HepG2 (cell line): ENCODE measurements at regions not wholly inside any gene's neighbourhood (a gene's known extent, or its start where the extent isn't known, plus 50 kb on each side); places are given as distances from the start of the nearest gene placed in this dataset.

Source experiments
- ATAC-seq: fragments of 200-7000 bp; cut with Tn5 transposase; 3 replicates; pipeline ENCODE4 v1.9.1; 2020; ENCODE audit warnings: mild to moderate bottlenecking, moderate library complexity
- BruUV-seq: library from RNA; stranded (reverse); fragments of 400-500 nt; replicated peaks from 2 replicates; lab custom pipeline; 2021; lab: Mats Ljungman, UMichigan
- CTCF ChIA-PET: fragments of 300-600 bp; formaldehyde crosslinking; extraction: SDS; loops from one replicate; lab custom pipeline; 2021; ENCODE audit warnings: low total read pairs, inconsistent platforms, low intra/inter-chr PET ratio; lab: Yijun Ruan, JAX
- POLR2A ChIA-PET: fragments of 350-600 bp; sonication (Branson Sonifier 250); formaldehyde crosslinking; loops from one replicate; lab custom pipeline; 2020; ENCODE audit warnings: antibody characterized with exemption, inconsistent platforms; lab: Yijun Ruan, JAX
- DNase-seq: peaks from one replicate; pipeline ENCODE4 v3.0.0-alpha.2; 2015; ENCODE audit warnings: low spot score
- FAIRE-seq: peaks from 3 replicates; lab custom pipeline; 2011; peaks lifted over from hg19 to GRCh38; lab: Jason Lieb, UNC
- H2AFZ ChIP-seq: one replicate; pipeline ENCODE4 v1.6.1; 2011; ENCODE audit warnings: low read length, inconsistent platforms
- H3K27ac ChIP-seq: fragments of 300-600 bp; 3 replicates; pipeline ENCODE4 v1.8.0; 2011; ENCODE audit warnings: mixed run types, mild to moderate bottlenecking, mixed read lengths, low read length, inconsistent platforms; ENCODE audit not compliant: insufficient read depth; ENCODE audit errors: extremely low read length
- H3K27me3 ChIP-seq, 2 experiments: fragments of 200-600 bp in 1 of 2; 2 replicates in 1 of 2; 3 replicates in 1 of 2; pipeline versions ENCODE4 v1.6.0 to v1.8.0; 2011; ENCODE audit warnings: low read length in 2 of 2, mild to moderate bottlenecking in 2 of 2, moderate library complexity in 2 of 2, inconsistent platforms in 1 of 2; ENCODE audit not compliant: insufficient read depth in 2 of 2, control insufficient read depth in 1 of 2
- H3K36me3 ChIP-seq, 2 experiments: fragments of 200-600 bp in 1 of 2; replicated peaks in 1 of 2; 2 replicates in 1 of 2; 3 replicates in 1 of 2; pipeline versions ENCODE4 v1.5.1 to v1.8.0; 2011; ENCODE audit warnings: low read length in 2 of 2, inconsistent platforms in 1 of 2; ENCODE audit not compliant: insufficient read depth in 2 of 2, control insufficient read depth in 1 of 2
- H3K4me1 ChIP-seq: 2 replicates; pipeline ENCODE4 v1.5.1; 2012; ENCODE audit warnings: low read length, inconsistent platforms; ENCODE audit not compliant: insufficient read depth
- H3K4me2 ChIP-seq: 2 replicates; pipeline ENCODE4 v1.6.0; 2011; ENCODE audit warnings: low read depth, low read length, inconsistent platforms
- H3K4me3 ChIP-seq, 3 experiments: fragments of 200-600 bp in 1 of 3; sonication (generic), shearing (Covaris generic) in 1 of 3; replicated peaks in 1 of 3; 2 replicates each; pipeline ENCODE4 v1.5.1; 2011 to 2016; ENCODE audit warnings: low read length in 3 of 3, inconsistent platforms in 2 of 3, low read depth in 2 of 3, mild to moderate bottlenecking in 2 of 3, control low read depth in 1 of 3, mixed read lengths in 1 of 3; ENCODE audit not compliant: insufficient read depth in 1 of 3
- H3K79me2 ChIP-seq: one replicate; pipeline ENCODE4 v1.6.1; 2011; ENCODE audit warnings: low read length, inconsistent platforms; ENCODE audit not compliant: insufficient read depth
- H3K9ac ChIP-seq: 2 replicates; pipeline ENCODE4 v1.6.0; 2011; ENCODE audit warnings: mild to moderate bottlenecking, low read depth, low read length, inconsistent platforms; ENCODE audit not compliant: insufficient read depth
- H3K9me3 ChIP-seq: 2 replicates; pipeline ENCODE4 v1.5.1; 2012; ENCODE audit warnings: mild to moderate bottlenecking, low read length
- H4K20me1 ChIP-seq: 2 replicates; pipeline ENCODE4 v1.6.0; 2011; ENCODE audit warnings: inconsistent platforms, mild to moderate bottlenecking, low read length, moderate library complexity; ENCODE audit not compliant: insufficient read depth
- CBX5 ChIP-seq: sonication (generic); formaldehyde crosslinking; IDR thresholded peaks from 2 replicates; pipeline ENCODE4 v1.4.0; 2020; ENCODE audit warnings: missing genetic modification reagents, borderline replicate concordance
- ESRRA ChIP-seq: sonication (generic); formaldehyde crosslinking; IDR thresholded peaks from 2 replicates; pipeline ENCODE4 v1.5.1; 2020; ENCODE audit warnings: mild to moderate bottlenecking, low read depth, missing genetic modification reagents
- HNF4G ChIP-seq, 2 experiments: sonication (generic) in 1 of 2; formaldehyde crosslinking in 1 of 2; IDR thresholded peaks; 2 replicates each; pipeline versions ENCODE4 v1.4.0 to v1.6.1; 2011 to 2020; ENCODE audit warnings: borderline replicate concordance in 2 of 2, low read depth in 2 of 2, mild to moderate bottlenecking in 2 of 2, low read length in 1 of 2, missing genetic modification reagents in 1 of 2, moderate library complexity in 1 of 2
- KLF6 ChIP-seq: IDR thresholded peaks from 2 replicates; pipeline ENCODE4 v1.8.0; 2016; ENCODE audit warnings: missing biosample characterization, missing genetic modification reagents
- LCORL ChIP-seq, 2 experiments: fragments of 450-650 bp in 1 of 2; sonication (generic) in 1 of 2; formaldehyde crosslinking in 1 of 2; IDR thresholded peaks; 2 replicates each; pipeline versions ENCODE4 v1.5.0 to v1.6.1; 2017 to 2020; ENCODE audit warnings: antibody characterized with exemption in 1 of 2, missing genetic modification reagents in 1 of 2
- MIXL1 ChIP-seq: IDR thresholded peaks from 2 replicates; pipeline ENCODE4 v1.6.1; 2016
- POLR2G ChIP-seq: fragments of 200-400 bp; formaldehyde crosslinking; IDR thresholded peaks from 2 replicates; pipeline ENCODE4 v1.6.1; 2018; ENCODE audit warnings: mild to moderate bottlenecking, low read depth, low read length, moderate library complexity
- SAP130 ChIP-seq: IDR thresholded peaks from 2 replicates; pipeline ENCODE4 v1.6.1; 2016; ENCODE audit warnings: low read depth
- SATB2 ChIP-seq: sonication (generic); formaldehyde crosslinking; IDR thresholded peaks from 2 replicates; pipeline ENCODE4 v1.5.0; 2020; ENCODE audit warnings: missing genetic modification reagents
- STAT5B ChIP-seq: sonication (generic); formaldehyde crosslinking; IDR thresholded peaks from 2 replicates; pipeline ENCODE4 v1.4.0; 2020; ENCODE audit warnings: missing genetic modification reagents
- ZFP91 ChIP-seq: sonication (generic); formaldehyde crosslinking; IDR thresholded peaks from 2 replicates; pipeline ENCODE4 v1.9.0; 2022; ENCODE audit warnings: missing genetic modification reagents, mild to moderate bottlenecking, borderline replicate concordance
- ZNF160 ChIP-seq: sonication (generic); formaldehyde crosslinking; IDR thresholded peaks from 2 replicates; pipeline ENCODE4 v1.8.0; 2022; ENCODE audit warnings: mild to moderate bottlenecking, inconsistent platforms, missing genetic modification reagents
- ZNF354B ChIP-seq: sonication (generic); formaldehyde crosslinking; IDR thresholded peaks from 2 replicates; pipeline ENCODE4 v1.8.0; 2022; ENCODE audit warnings: mild to moderate bottlenecking, missing genetic modification reagents
- ZNF446 ChIP-seq: sonication (generic); formaldehyde crosslinking; IDR thresholded peaks from 2 replicates; pipeline ENCODE4 v1.5.0; 2020; ENCODE audit warnings: mild to moderate bottlenecking, missing genetic modification reagents
- ZNF773 ChIP-seq: sonication (generic); formaldehyde crosslinking; IDR thresholded peaks from 2 replicates; pipeline ENCODE4 v1.4.0; 2020; ENCODE audit warnings: missing genetic modification reagents, borderline replicate concordance
- WGBS: methylation state at CpG from one replicate; pipeline ENCODE4 v1.1.6; 2017; ENCODE audit warnings: low lambda C conversion rate; 5-methylcytosine and 5-hydroxymethylcytosine counted together
- in situ Hi-C: cut with HindIII; loops from 2 replicates; pipeline ENCODE4 v1.10.0; 2017; ENCODE audit warnings: low pct_unique_long_range_greater_than_20kb; ENCODE audit not compliant: extremely low pct_ligation_motif_present
- intact Hi-C: fragments of 100-400 bp; cut with micrococcal nuclease; formaldehyde crosslinking; loops from one replicate; pipeline ENCODE4 v1.10.0; 2022; ENCODE audit not compliant: unreplicated experiment

- POLR2A ChIA-PET, result no interaction called here
Measured at GRCh38 chr13:40143106-40143505, 487.6 kb downstream of the COG6 start.

DNA sequence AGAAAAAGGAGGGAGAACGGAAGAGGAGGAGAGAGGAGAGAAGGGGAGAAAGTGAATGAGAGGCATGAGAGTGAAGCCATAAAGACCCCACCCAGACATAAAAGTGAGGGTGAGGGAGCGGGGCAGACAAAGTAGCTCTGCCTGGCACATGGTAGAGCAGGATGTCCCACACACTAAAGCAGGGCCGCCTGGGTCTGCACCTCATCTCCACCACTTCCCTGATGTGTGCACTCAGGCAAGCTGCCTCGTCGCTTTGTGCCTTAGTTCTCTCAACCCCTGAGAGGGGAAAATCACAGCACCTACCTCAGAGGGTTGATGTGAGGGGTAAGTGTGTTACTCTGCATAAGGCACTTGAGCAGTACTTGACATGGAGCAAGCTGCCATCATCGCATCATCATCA is 488.1 kb downstream of the COG6 start:
- in situ Hi-C loops, result no loop called here
- TF ChIP-seq MIXL1 (CRISPR knock-in tag), result no peak
- TF ChIP-seq LCORL (IDR thresholded peaks at IDR 0.05), result no peak
- no peak for TF ChIP-seq LCORL (CRISPR knock-in tag; IDR thresholded peaks at IDR 0.05)
- TF ChIP-seq SAP130 (CRISPR knock-in tag), result no peak
- TF ChIP-seq, all 625 proteins: peak for 0
- H3K9me3 ChIP-seq, result no peaks in the 10 kb centered on the region
- H3K79me2 ChIP-seq, result no peaks in the 10 kb centered on the region
- DNase-seq, result no peak
- no peaks in the 10 kb centered on the region for H3K36me3 ChIP-seq
- 68% methylated on average over 4 of the region's 6 CpGs for WGBS
- intact Hi-C loops, result no loop called here
- H3K4me1 ChIP-seq, result no peaks in the 10 kb centered on the region
- no TSS peak for BruUV-seq
- H3K4me2 ChIP-seq, result no peak overlapping the region
- no peak overlapping the region for H3K27ac ChIP-seq
- H2AFZ ChIP-seq, result no peak overlapping the region
- peaks cover 0 to 18% of the 10 kb centered on the region in 2 experiments; a peak in 3 of 5 replicates for H3K27me3 ChIP-seq
- H4K20me1 ChIP-seq, result no peaks in the 10 kb centered on the region
- ChIA-PET POLR2A (no interaction called here), CTCF (no interaction called here)
- ATAC-seq, result no peak
- FAIRE-seq, result no peak
- no peak overlapping the region for H3K9ac ChIP-seq
- H3K4me3 ChIP-seq, result no peak overlapping the region

More at GRCh38 chr13:40143106-40143505, 487.6 kb downstream of the COG6 start:
- BruUV-seq, result no TSS peak
- no peak for FAIRE-seq
- H3K79me2 ChIP-seq, result no peaks in the 10 kb centered on the region
- no peaks in the 10 kb centered on the region for H3K36me3 ChIP-seq
- no peak overlapping the region for H2AFZ ChIP-seq
- no peak overlapping the region for H3K27ac ChIP-seq
- CTCF ChIA-PET, result no interaction called here
- in situ Hi-C loops (no loop called here), intact Hi-C loops (no loop called here)
- no peak overlapping the region for H3K4me2 ChIP-seq
- no peak overlapping the region for H3K9ac ChIP-seq
- WGBS, result 52% methylated on average over 5 of the region's 5 CpGs
- no peak for DNase-seq
- peaks cover 0 to 19% of the 10 kb centered on the region in 2 experiments; a peak in 3 of 5 replicates for H3K27me3 ChIP-seq
- H3K4me3 ChIP-seq, result no peak overlapping the region
- no peak for TF ChIP-seq KLF6
- TF ChIP-seq STAT5B (CRISPR knock-in tag), result no peak
- TF ChIP-seq HNF4G (IDR thresholded peaks at IDR 0.05; ENCODE audit: borderline replicate concordance, low read depth, low read length), result no peak
- no peak for TF ChIP-seq HNF4G (CRISPR knock-in tag; IDR thresholded peaks at IDR 0.05; ENCODE audit: borderline replicate concordance, low read depth)
- TF ChIP-seq ESRRA (CRISPR knock-in tag), result no peak
- no peak for TF ChIP-seq ZNF354B (CRISPR knock-in tag)
- TF ChIP-seq ZNF773, result no peak
- no peak for TF ChIP-seq ZFP91
- TF ChIP-seq SATB2, result no peak
- no peak for TF ChIP-seq CBX5 (CRISPR knock-in tag)
- no peak for TF ChIP-seq ZNF446 (CRISPR knock-in tag)
- no peak for TF ChIP-seq ZNF160 (CRISPR knock-in tag)
- TF ChIP-seq POLR2G, result no peak
- H3K9me3 ChIP-seq, result no peaks in the 10 kb centered on the region
- no peaks in the 10 kb centered on the region for H4K20me1 ChIP-seq
- ATAC-seq, result no peak
- H3K4me1 ChIP-seq, result no peaks in the 10 kb centered on the region
